MM.1S (cell line): ENCODE measurements at regions not wholly inside any gene's neighbourhood (a gene's known extent, or its start where the extent isn't known, plus 50 kb on each side); places are given as distances from the start of the nearest gene placed in this dataset.

Experiments used
- CTCF ChIP-seq: fragments of 300-600 bp; sonication (generic); IDR thresholded peaks from 2 replicates; pipeline ENCODE4 v1.5.1; 2016; ENCODE audit warnings: antibody characterized with exemption, low read length, mixed read lengths
- EZH2 ChIP-seq: fragments of 300-600 bp; sonication (generic); optimal IDR thresholded peaks from 2 replicates; pipeline ENCODE3; 2017; ENCODE audit warnings: low read depth, mild to moderate bottlenecking, antibody characterized with exemption, low read length, mixed read lengths

- no peak for TF ChIP-seq CTCF
- no peak for TF ChIP-seq EZH2
Observed at GRCh38 chr5:98483301-98483685, 290.2 kb upstream of the RGMB start.
